GM12878 (cell line): ENCODE measurements at regions not wholly inside any gene's neighbourhood (a gene's known extent, or its start where the extent isn't known, plus 50 kb on each side); places are given as distances from the start of the nearest gene placed in this dataset.

Experiments
- ATAC-seq: fragments of 200-7000 bp; cut with Tn5 transposase; 3 replicates; pipeline ENCODE4 v1.9.1; 2020; ENCODE audit warnings: mild to moderate bottlenecking, moderate library complexity
- BruUV-seq: library from RNA; stranded (reverse); fragments of 400-500 nt; replicated peaks from 2 replicates; lab custom pipeline; 2021; lab: Mats Ljungman, UMichigan
- CTCF ChIA-PET: fragments of 300-600 bp; sonication (Branson Sonifier 250); formaldehyde crosslinking; extraction: SDS; loops from one replicate; lab custom pipeline; 2021; ENCODE audit warnings: inconsistent platforms; lab: Yijun Ruan, JAX
- POLR2A ChIA-PET: fragments of 350-600 bp; formaldehyde crosslinking; extraction: SDS; loops from one replicate; lab custom pipeline; 2021; ENCODE audit warnings: inconsistent platforms; lab: Charles Lee
- RAD21 ChIA-PET: fragments of 300-600 bp; sonication (Branson Sonifier 250); formaldehyde crosslinking; loops from one replicate; lab custom pipeline; 2023; ENCODE audit warnings: antibody characterized with exemption; ENCODE audit not compliant: unreplicated experiment; lab: Charles Lee
- SMC1A ChIA-PET: fragments of 300-600 bp; sonication (Branson Sonifier 250); formaldehyde crosslinking; loops from one replicate; lab custom pipeline; 2023; ENCODE audit not compliant: unreplicated experiment, uncharacterized antibody; lab: Charles Lee
- DNase-seq: peaks from one replicate; pipeline ENCODE4 v3.0.0-alpha.2; 2011; ENCODE audit warnings: low read depth, low spot score
- FAIRE-seq: peaks from 3 replicates; lab custom pipeline; 2011; peaks lifted over from hg19 to GRCh38; lab: Jason Lieb, UNC
- H2AFZ ChIP-seq: 2 replicates; pipeline ENCODE4 v1.6.0; 2011; ENCODE audit warnings: low read depth, low read length, control low read depth; ENCODE audit not compliant: control insufficient read depth
- H3K27ac ChIP-seq: 2 replicates; pipeline ENCODE4 v1.5.1; 2011; ENCODE audit warnings: control low read depth; ENCODE audit not compliant: control insufficient read depth, insufficient read depth
- H3K27me3 ChIP-seq, 2 experiments: replicated peaks in 1 of 2; 2 replicates each; pipeline versions ENCODE4 v1.6.0 to v1.6.1; 2011; ENCODE audit warnings: low read length in 1 of 2; ENCODE audit not compliant: control insufficient read depth in 2 of 2, insufficient read depth in 2 of 2
- H3K36me3 ChIP-seq, 2 experiments: 2 replicates each; pipeline ENCODE4 v1.5.1; 2011; ENCODE audit warnings: low read length in 1 of 2; ENCODE audit not compliant: control insufficient read depth in 2 of 2, insufficient read depth in 2 of 2
- H3K4me1 ChIP-seq: 2 replicates; pipeline ENCODE4 v1.6.1; 2011; ENCODE audit warnings: mild to moderate bottlenecking, low read length, moderate library complexity, mixed read lengths; ENCODE audit not compliant: control insufficient read depth, insufficient read depth
- H3K4me2 ChIP-seq: 2 replicates; pipeline ENCODE4 v1.6.0; 2011; ENCODE audit warnings: control low read depth; ENCODE audit not compliant: control insufficient read depth, insufficient read depth
- H3K4me3 ChIP-seq: fragments of 200-600 bp; sonication (generic); 2 replicates; pipeline ENCODE4 v1.5.1; 2016
- H3K79me2 ChIP-seq: 2 replicates; pipeline ENCODE4 v1.6.0; 2011; ENCODE audit warnings: low read length; ENCODE audit not compliant: control insufficient read depth, insufficient read depth
- H3K9ac ChIP-seq: 2 replicates; pipeline ENCODE4 v1.8.0; 2011; ENCODE audit warnings: low read length, control low read depth, mixed read lengths; ENCODE audit not compliant: control insufficient read depth, insufficient read depth
- H3K9me3 ChIP-seq: replicated peaks from 3 replicates; pipeline ENCODE4 v1.5.1; 2011; ENCODE audit warnings: mild to moderate bottlenecking, low read length; ENCODE audit not compliant: control insufficient read depth, insufficient read depth
- H4K20me1 ChIP-seq: 2 replicates; pipeline ENCODE4 v1.6.0; 2011; ENCODE audit not compliant: control insufficient read depth, insufficient read depth
- ASH2L ChIP-seq: fragments of 300-600, 200-600 bp; sonication (generic); IDR thresholded peaks from 2 replicates; pipeline ENCODE4 v1.6.1; 2017; ENCODE audit warnings: low read depth, mild to moderate bottlenecking, borderline replicate concordance
- CHD4 ChIP-seq: fragments of 200-600 bp; sonication (generic); IDR thresholded peaks from 2 replicates; pipeline ENCODE4 v1.6.1; 2016; ENCODE audit warnings: mild to moderate bottlenecking
- CREB1 ChIP-seq: IDR thresholded peaks from 2 replicates; pipeline ENCODE4 v1.6.1; 2012; ENCODE audit warnings: low read depth, mild to moderate bottlenecking, inconsistent platforms
- GATAD2B ChIP-seq: fragments of 450-650 bp; conservative IDR thresholded peaks from 2 replicates; pipeline ENCODE4 v1.6.1; 2017; ENCODE audit warnings: low read depth, mild to moderate bottlenecking, moderate library complexity
- IRF3 ChIP-seq: fragments of 450-650 bp; IDR thresholded peaks from 2 replicates; pipeline ENCODE4 v1.6.1; 2014; ENCODE audit warnings: mild to moderate bottlenecking
- MTA3 ChIP-seq: IDR thresholded peaks from 2 replicates; pipeline ENCODE4 v1.6.1; 2012; ENCODE audit warnings: low read length, inconsistent platforms, borderline replicate concordance
- NRF1 ChIP-seq: conservative IDR thresholded peaks from 2 replicates; pipeline ENCODE4 v1.6.1; 2011; ENCODE audit warnings: mild to moderate bottlenecking, low read depth, low read length, improper control_type of control experiment
- RUNX3 ChIP-seq: IDR thresholded peaks from 2 replicates; pipeline ENCODE4 v1.6.1; 2012; ENCODE audit warnings: low read length, inconsistent platforms
- SMARCA5 ChIP-seq: fragments of 450-650 bp; IDR thresholded peaks from 2 replicates; pipeline ENCODE4 v1.6.1; 2017; ENCODE audit warnings: mild to moderate bottlenecking
- SMC3 ChIP-seq: IDR thresholded peaks from 2 replicates; pipeline ENCODE4 v1.6.1; 2011; ENCODE audit warnings: low read length, improper control_type of control experiment, borderline replicate concordance
- STAT3 ChIP-seq: IDR thresholded peaks from 2 replicates; pipeline ENCODE4 v1.6.1; 2011; ENCODE audit warnings: low read depth, low read length, improper control_type of control experiment
- TAF1 ChIP-seq: IDR thresholded peaks from 2 replicates; pipeline ENCODE4 v1.6.1; 2011; ENCODE audit warnings: mild to moderate bottlenecking, low read depth, low read length, borderline replicate concordance
- USF2 ChIP-seq: IDR thresholded peaks from 2 replicates; pipeline ENCODE4 v1.6.1; 2011; ENCODE audit warnings: low read depth, low read length, improper control_type of control experiment, borderline replicate concordance
- ZBTB11 ChIP-seq: fragments of 450-650 bp; formaldehyde crosslinking; IDR thresholded peaks from 2 replicates; pipeline ENCODE4 v1.5.0; 2022; ENCODE audit warnings: mild to moderate bottlenecking, missing genetic modification characterization
- ZNF24 ChIP-seq: fragments of 450-650 bp; IDR thresholded peaks from 2 replicates; pipeline ENCODE4 v1.6.1; 2017; ENCODE audit warnings: antibody characterized with exemption, mild to moderate bottlenecking
- WGBS: methylation state at CpG from one replicate; pipeline ENCODE4 v1.1.6; 2016; ENCODE audit warnings: low lambda C conversion rate; ENCODE audit not compliant: insufficient replicate concordance, insufficient coverage; ENCODE audit errors: missing lambda C conversion rate; 5-methylcytosine and 5-hydroxymethylcytosine counted together
- in situ Hi-C: fragments of 300-500 bp; cut with MboI; formaldehyde crosslinking; loops from 9 replicates; pipeline ENCODE4 v1.14.3; 2018; ENCODE audit warnings: mixed read lengths
- intact Hi-C: fragments of 100-400 bp; cut with micrococcal nuclease; formaldehyde crosslinking; loops from one replicate; pipeline ENCODE4 v1.14.2; 2022; ENCODE audit not compliant: unreplicated experiment
- TF ChIP-seq, protein P1 (sequence below): fragments of 150-350 bp; IDR thresholded peaks from 2 replicates; pipeline ENCODE4 v1.6.1; 2014; ENCODE audit warnings: mild to moderate bottlenecking, low read depth, low read length

GRCh38 chr6:12419631-12420272 lies 129.6 kb downstream of the EDN1 start (continued):
- TF ChIP-seq, protein P1, sequence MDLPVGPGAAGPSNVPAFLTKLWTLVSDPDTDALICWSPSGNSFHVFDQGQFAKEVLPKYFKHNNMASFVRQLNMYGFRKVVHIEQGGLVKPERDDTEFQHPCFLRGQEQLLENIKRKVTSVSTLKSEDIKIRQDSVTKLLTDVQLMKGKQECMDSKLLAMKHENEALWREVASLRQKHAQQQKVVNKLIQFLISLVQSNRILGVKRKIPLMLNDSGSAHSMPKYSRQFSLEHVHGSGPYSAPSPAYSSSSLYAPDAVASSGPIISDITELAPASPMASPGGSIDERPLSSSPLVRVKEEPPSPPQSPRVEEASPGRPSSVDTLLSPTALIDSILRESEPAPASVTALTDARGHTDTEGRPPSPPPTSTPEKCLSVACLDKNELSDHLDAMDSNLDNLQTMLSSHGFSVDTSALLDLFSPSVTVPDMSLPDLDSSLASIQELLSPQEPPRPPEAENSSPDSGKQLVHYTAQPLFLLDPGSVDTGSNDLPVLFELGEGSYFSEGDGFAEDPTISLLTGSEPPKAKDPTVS: no peak
- TF ChIP-seq USF2 (no peak), GATAD2B (no peak), IRF3 (no peak), SMC3 (no peak), RUNX3 (no peak), MTA3 (no peak), STAT3 (no peak)
- TF ChIP-seq, all 136 proteins: peak for 0

- intact Hi-C loops (no loop called here), in situ Hi-C loops (no loop called here)
- no peak for DNase-seq
- Histone ChIP-seq H2AFZ (no peak overlapping the region), H3K9me3 (no peaks in the 10 kb centered on the region; the same call in 2 of the 3 replicates), H3K4me1 (no peaks in the 10 kb centered on the region), H3K27me3 (no peaks in the 10 kb centered on the region), H4K20me1 (no peaks in the 10 kb centered on the region), H3K4me2 (no peak overlapping the region), H3K4me3 (no peak overlapping the region), H3K36me3 (no peaks in the 10 kb centered on the region), H3K27ac (no peak overlapping the region), H3K79me2 (no peaks in the 10 kb centered on the region), H3K9ac (no peak overlapping the region)
- 36% methylated on average over 5 of the region's 5 CpGs for WGBS
- BruUV-seq: no TSS peak
- ATAC-seq: no peak
- SMC1A ChIA-PET: interaction anchor here (1.0 to 1.5 kb wide), 4 partner anchors 11 to 66 kb away, joined by 3 to 4 read pairs (median 3); no protein-coding TSS in a partner anchor
- RAD21 ChIA-PET: interaction anchor here (0.6 kb wide), 1 partner anchor 151 kb away, joined by 3 read pairs; no protein-coding TSS in a partner anchor
- FAIRE-seq: no peak
- CTCF ChIA-PET: interaction anchor here (0.8 to 0.9 kb wide), 2 partner anchors 16 to 59 kb away, joined by 3 read pairs; no protein-coding TSS in a partner anchor
- POLR2A ChIA-PET: no interaction called here
- TF ChIP-seq USF2 (no peak), CREB1 (no peak), NRF1 (no peak), ZBTB11 (CRISPR knock-in tag) (no peak), TAF1 (no peak), ZNF24 (no peak), SMARCA5 (no peak), ASH2L (no peak), CHD4 (no peak)
These were observed 130.5 kb downstream of the EDN1 start for GRCh38 chr6:12420626-12421025.
